OCI-LY1 (cell line): ENCODE measurements at regions not wholly inside any gene's neighbourhood (a gene's known extent, or its start where the extent isn't known, plus 50 kb on each side); places are given as distances from the start of the nearest gene placed in this dataset.

ENCODE experiments used
- CTCF ChIP-seq: fragments of 200-600 bp; sonication (generic), shearing (Covaris generic); IDR thresholded peaks from 2 replicates; pipeline ENCODE4 v1.5.1; 2017; ENCODE audit warnings: mild to moderate bottlenecking, antibody characterized with exemption, low read length, moderate library complexity, mixed read lengths
- EZH2 ChIP-seq: fragments of 200-600 bp; sonication (generic), shearing (Covaris generic); IDR thresholded peaks from 2 replicates; pipeline ENCODE4 v1.8.0; 2017; ENCODE audit warnings: borderline replicate concordance, mixed run types, mild to moderate bottlenecking, antibody characterized with exemption, low read length, moderate library complexity, mixed read lengths

DNA sequence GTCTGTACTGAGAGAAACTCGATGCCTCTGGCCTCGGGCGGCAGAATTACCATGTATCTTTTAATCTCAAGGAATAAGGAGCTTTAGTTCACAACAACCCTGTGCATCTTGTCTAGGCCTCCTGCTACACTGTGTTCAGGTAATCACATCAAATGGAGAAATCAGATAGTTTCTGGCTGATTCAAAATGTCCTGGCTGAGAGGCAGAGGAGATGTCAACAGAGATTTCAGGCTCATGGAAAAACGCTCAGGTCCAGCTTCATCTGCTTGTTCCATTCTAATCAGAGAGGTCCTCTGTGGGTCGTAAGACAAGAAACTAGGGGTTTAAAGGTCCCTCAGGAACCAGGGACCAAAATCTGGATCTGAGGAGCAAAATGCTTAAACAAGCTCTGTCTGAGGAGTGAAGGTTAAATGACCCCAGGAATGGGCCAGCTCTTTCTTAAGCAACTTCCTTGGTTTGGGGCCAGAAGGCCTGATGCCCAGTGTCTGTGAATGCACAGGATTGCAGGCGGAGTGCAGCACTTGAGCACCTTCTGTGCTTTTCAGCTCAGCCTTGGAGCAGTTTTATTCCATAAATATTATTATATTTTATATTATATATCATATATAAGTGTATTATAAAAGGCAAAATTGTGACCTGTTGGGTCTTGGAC is 170.2 kb upstream of the PRICKLE1 start:
- TF ChIP-seq CTCF (no peak), EZH2 (no peak)
